Inferior parietal cortex (tissue), 1 donor: ENCODE measurements at regions not wholly inside any gene's neighbourhood (a gene's known extent, or its start where the extent isn't known, plus 50 kb on each side); places are given as distances from the start of the nearest gene placed in this dataset.
"Not testable (repeated sequence)": the region's sequence is repeated elsewhere in the genome, so short reads cannot be mapped to it uniquely, and the experiment has no call there.

ENCODE experiments used
- DNase-seq: peaks from one replicate; pipeline ENCODE4 v3.0.0-alpha.2; 2016; ENCODE audit errors: extremely low spot score

DNA sequence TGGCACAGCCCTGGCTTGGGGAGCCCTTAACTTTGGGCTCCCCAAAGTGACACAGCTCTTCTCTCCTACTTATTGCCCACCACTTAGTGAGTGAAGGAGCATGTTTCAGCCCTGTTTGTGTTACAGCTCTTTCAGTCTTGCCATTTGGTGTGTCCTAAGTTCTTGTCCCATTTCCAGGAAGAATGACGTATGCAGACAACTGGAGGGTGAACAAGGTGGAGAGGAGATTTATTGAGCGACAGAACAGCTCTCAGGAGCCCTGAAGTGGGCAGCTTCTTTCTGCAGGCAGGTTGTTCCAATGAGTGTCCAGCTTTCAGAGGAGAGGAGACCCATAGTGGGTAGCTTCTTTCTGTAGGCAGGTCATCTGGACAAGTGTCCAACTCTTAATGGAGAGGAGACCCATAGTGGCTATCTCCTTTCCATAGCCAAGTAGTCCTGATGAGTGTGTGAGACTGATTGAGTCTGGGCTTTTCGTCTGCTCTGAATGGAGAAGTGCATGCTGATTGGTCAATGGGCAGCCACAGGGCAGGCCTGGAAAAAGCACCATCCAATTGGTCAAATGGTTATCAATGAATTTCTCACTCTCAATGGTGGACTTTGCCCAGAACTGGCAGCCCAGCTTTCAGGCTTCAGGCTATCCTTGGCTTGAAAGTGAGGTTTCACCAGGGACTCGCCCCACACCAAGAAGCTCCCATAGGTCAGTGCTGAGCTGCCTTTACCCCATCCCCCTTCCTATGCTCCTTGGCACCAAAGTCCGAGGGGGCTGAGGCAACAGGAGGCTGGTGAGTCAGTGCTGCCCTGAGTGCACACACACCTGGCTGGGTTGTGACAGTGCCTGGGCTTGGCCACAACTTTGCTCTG, 688.2 kb downstream of the NYAP2 start:
- DNase-seq: no peak

DNA sequence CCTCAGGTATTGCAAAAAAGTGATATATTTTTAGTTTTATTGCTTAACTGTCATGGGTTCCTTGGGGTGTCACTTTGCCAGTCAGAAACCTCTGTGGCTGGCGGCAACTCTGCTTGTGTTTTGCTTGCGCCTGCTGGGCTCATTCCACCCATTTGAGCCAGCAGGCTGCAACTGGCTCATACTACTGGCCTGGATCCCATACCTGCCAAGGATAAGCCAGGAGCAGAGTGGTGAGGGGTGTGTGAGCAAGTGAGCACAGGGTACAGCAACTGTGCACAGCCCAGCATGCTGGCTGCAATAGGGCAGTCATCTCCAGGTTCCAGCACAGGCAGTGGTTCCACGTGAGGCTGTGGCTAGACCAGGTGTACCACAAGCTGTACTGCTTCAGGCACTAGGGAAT, 687.5 kb downstream of the NYAP2 start:
- DNase-seq: no peak

DNA sequence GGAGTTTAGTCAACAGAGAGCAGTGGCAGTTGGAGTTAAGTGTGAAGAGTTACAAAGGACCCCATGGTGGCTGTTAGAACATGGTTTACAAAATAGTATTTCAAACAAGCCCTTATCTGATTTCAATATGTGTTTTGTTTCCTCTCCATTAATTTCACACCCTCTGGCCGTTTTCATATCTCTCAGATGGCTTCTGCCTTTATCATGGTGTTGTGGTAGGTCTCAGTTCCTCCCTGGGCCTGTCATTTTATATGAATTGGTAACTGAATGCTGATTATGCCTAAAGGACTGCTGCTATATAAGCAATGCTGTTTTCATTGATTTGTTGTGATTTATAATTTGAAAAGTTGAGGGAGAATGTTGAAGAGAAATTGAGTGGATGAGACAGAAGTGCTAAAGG, 686.7 kb downstream of the NYAP2 start:
- DNase-seq: no peak

DNA sequence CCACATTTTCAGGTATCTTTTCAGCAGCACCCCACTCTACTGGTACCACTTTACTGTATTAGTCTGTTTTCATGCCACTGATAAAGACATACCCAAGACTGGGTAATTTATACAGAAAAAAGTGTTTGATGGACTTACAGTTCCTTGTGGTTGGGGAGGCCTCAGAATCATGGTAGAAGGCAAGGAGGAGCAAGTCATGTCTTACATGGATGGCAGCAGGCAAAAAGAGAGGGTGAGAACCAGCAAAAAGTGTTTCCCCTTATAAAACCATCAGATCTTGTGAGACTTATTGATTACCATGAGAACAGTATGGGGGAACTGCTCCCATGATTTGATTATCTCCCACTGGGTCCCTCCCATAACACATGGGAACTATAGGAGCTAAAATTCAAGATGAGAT, 685.9 kb downstream of the NYAP2 start:
- not testable (repeated sequence) for DNase-seq

DNA sequence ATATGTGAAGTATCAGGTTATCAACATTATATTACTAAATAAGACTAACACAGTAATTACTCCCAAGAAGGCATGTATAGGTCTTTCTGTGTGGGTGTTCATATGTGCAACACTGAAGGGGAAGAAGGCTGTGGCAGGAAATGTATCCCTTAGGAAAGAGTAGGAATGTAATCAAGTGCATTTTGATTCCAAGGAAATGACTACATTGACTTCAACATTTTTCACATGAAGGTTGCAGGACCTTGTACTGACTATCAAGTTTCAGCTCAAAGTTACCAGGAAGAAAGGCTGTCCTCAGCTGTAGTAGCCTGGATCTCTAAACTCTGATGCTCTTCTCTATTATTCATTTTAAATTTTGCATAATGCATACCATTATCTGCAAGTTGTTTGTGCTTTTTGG, 680.8 kb downstream of the NYAP2 start:
- DNase-seq: no peak

DNA sequence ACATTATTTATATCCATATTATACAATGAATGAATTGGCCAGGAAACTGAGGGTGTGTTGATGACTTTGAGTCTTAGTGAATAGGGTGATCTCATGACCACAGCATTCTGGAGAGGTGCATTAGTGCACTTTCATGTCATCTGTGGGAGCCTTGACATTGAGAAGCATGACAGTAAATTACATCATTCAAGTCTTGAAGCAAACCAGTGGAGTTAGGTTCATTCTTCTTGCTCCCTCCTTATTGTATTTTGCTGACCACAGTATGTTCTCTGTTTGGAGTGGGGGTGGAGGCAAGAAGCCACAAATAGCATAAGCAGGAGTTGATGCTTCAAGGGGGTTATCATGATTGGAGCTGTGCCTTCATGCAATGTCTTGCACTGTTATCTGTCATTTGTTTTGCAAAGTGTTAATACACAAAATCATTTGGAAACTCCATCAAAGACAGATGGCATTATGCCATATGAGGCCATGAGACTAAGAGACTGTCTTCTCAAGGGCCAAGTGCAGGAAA, 680.2 kb downstream of the NYAP2 start:
- no peak for DNase-seq

DNA sequence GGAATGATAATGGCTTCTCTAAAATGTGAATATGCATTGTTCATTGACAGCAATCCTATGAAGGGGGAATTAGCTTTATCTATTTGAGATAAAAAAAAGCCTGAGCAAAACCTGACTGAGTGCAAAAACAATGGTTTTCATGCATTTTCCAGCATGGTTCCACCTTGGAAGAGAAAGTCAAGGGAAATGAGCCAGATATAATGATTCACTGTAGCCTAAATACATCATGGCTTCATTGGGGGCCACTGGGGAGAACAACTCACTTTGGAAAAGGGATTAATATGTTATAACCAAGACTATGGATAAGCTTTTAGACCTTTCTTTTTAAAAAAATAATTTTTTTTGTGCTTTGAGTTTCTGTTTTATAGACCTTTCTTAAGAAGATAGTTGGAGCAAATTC, 679.7 kb downstream of the NYAP2 start:
- DNase-seq: no peak

DNA sequence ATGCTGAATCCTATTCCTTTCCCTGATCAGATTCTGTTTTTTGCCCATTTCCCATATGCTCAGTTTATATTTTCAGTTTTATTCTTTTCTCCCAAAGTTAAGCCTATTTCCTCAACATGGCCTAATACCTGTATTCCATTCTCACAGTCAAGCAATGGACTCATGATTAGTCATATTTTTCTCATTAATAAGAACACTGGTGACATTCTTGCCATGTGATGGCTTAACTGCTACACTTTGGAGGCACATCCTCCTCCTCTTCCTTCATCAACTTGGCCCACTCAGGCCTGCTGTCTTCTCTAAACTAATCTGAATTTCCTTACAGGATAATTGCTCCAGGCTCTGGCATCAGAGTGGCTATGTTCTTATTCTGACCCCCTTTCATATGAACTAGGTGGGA, 679.2 kb downstream of the NYAP2 start:
- DNase-seq: no peak

DNA sequence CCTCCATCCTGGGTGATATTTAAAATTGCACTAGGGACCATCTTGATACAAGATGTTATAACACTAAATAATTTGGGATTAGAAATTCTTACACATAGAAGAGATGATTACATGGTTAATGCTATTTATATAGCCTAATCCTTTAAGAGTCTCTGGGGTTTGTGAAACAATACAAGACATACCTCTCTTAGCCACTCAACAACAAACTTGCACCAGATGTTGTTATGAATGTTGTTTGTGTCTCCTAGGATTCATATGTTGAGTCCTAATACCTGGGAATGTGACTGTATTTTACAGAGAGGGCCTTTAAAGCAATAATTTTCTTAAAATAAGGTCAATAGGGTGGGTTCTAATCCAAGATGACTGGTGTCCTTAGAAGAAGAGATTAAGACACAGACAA, 678.3 kb downstream of the NYAP2 start:
- no peak for DNase-seq

DNA sequence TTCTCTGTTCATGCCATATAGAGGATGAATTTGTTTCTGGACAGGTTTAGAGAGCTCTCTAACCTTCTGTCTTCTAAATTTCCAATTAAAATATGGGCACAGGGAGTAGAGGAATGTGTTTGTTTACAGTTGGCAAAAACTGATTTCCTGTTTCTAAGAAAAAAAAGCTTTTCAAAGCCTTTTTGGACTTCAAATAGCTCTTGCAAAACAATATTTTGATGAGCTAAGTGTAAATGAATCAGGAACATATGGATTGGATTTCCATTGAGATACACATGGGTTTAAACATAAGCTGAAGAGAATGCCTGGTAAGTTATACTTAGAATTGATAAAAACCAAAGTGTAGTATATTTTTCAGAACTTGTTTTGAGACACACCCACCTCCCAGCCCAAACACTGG, 677.5 kb downstream of the NYAP2 start:
- DNase-seq: no peak

DNA sequence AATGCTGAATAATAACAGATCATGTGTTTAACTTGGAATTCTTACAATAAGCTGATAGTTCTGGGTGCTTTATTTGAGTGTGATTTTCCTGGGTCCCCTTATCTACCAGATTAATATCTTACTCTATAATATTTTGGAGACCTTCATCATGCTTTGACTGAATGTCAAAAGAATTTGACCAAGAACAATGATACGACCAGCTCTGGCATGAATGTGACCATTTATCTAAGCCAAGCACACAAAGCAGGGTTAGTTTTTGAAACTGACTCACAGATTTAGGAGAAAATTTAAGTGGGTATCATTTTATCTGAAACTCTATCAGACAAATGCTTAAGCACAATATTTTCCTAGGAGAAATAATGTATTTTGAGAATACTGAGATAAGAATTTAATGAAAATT, 677.0 kb downstream of the NYAP2 start:
- no peak for DNase-seq

DNA sequence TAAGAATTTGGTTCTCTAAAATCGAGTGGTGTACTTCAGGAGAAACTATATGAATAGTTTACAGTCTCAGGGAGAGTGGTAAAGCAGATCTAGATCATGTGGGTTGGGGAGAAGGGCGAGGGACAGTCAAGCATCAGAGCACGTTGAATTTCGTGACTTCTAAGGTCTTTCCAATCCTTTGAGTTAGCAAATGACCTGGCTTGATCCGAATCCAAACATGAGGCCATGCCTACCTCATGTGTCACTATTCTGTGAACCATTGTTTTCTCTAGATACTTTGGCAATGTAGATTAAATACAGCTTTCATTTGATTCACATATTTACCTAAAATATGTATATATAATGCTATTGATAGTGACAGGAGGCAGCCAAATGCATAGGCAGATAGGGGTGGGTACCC, 674.9 kb downstream of the NYAP2 start:
- DNase-seq: no peak

DNA sequence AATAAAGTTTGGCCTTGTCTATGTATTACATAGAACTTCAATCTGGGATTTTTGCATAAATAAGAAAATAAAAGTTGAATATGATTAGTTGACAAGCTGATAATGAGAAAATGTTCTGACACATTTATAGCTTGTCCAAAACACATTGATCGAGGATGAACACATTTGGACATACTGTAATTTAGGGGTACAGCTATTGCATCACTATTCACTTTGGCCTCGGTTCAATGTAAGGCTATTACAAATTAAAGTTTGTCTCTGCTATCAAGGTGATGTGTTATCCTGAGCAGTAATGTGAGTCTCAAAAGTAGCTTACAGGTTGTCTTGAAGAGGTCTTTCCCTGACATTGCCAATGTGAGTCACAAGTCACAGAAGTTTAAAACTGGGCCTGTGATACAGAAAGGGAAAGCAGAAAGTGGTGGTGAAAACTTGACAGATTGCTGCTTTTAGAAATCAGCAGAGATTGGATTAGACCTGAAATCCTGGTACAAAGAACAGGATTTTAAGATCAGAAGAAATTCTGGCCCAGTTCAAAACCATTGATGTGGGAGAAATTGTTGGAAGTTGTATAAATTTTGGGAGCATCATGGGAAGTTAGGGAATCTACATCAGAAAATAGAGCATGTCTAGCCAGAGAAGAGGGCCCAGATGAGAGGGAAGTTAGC, 674.1 kb downstream of the NYAP2 start:
- DNase-seq: no peak

DNA sequence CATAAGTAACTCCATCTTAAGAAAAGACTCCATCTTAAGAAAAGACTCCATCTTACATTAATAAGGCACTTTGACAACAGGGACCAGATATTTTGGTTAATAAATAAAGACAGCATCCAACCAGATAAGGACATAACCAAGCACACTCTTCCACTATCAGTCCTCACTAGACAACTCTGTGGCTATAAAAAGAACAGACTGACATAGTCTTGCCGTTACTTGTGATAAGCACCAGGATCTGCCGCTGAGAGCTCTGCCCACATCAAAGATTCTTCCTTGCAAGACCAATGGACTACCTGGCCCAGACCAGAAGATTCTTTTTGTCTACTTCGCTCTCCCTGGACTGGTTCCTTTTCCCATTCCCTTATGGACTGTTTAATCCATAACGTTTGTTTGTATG, 667.4 kb downstream of the NYAP2 start:
- no peak for DNase-seq

DNA sequence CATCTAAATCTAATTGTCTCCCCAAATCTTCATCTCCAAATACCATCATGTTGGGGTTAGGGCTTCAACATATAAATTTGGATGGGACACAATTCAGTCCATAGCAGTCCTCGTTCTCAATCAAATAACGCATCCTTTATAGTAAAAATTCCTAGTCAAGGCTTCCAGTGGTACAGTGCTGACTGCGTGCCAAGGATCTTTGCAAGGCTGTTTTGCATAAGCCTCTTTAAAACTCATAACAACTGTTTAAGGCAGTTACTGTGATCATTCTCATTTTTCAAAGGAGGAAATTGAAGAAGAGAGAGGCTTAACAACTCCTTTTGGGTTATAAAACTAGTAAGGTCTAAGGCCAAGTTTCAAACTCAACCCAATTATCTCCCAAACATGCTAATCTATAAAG, 666.9 kb downstream of the NYAP2 start:
- no peak for DNase-seq

DNA sequence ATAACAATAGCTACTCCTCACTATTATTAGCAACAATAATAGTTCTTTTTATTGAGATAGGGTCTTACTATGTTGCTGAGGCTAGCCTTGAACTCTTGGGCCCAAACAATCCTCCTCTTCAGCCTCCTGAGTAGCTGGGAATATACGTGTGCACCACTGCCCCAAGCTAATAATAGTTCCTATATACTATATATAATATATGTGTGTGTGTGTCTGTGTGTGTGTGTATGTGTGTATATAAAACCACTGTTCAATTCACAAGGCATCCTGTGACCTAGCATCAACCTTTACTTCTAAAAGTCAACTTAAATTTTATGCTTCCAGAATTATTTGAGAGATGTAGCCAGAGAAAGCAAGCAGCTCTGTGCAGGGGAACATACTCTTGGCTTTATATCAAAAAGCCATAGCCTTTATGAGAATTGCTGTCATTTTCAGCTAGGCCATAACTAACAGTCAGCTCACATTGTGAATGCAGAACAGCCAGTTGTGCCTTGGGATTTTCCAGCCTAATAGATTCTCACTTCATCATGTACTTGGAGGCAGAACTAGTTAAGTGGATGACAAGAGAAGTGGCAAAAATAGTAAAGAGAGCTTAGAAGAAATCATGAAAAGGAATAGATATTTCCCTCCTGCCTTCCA, 665.5 kb downstream of the NYAP2 start:
- DNase-seq: no peak

DNA sequence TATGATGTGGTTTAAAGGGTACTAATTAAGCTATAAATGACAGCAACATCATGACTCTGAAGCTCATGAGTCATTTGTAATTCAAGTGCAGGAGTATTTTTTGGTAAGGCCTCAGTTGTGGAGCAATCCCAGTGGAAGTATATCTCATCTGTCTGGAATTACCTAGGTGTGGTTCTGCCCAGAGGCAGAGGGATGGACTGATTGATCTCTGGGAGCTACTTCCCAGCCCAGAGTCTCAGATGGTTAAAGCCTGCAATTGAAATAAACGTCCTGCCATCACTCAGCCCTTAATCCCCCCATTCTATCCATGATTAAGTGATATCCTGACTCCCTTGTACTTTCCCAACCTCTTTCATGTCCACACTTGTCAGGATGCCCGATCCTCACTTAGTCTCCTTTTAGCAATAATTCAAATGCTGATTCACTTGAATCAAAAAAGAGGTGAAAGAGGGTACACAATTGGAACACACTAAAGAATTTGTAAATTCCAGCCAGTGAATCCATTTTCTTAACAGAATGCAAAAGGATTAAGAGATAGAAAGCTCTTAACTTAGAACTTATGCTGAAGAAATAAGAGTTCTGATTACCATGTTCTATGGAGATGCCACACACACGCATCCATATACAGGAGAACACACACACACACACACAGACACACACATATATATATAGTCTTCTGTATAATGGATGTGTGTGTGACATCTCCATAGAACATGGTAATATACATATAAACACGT, 664.4 kb downstream of the NYAP2 start:
- no peak for DNase-seq

DNA sequence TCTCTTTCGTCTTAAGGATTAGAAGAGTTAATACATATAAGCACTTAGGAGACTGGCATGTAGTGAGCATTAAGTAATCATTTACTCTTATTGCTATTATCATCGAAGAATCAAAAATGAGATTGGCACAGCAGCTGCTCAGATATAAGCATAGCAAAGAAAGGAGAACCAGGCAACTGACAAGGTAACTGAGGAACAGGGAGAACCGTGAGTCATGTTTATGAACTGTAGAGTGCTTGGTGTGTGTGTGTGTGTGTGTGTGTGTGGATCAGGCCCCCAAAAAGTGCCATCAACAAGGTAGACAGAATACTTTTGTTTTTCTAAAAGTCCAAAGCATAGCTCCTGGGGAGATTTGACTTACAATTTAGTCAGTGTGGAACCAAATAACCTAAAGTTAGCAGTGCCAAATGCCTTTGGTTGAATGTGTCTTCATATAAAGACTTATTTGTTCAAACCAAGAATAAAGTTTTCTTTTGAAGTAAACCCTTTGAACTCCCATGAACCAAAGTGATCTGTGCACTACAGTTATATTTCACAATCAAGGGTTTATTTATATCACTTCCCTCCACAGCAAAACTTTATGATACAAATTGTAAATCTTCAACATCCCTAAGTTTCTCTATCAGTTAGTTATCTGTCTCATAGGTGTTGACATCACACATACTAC, 660.6 kb downstream of the NYAP2 start:
- DNase-seq: no peak

DNA sequence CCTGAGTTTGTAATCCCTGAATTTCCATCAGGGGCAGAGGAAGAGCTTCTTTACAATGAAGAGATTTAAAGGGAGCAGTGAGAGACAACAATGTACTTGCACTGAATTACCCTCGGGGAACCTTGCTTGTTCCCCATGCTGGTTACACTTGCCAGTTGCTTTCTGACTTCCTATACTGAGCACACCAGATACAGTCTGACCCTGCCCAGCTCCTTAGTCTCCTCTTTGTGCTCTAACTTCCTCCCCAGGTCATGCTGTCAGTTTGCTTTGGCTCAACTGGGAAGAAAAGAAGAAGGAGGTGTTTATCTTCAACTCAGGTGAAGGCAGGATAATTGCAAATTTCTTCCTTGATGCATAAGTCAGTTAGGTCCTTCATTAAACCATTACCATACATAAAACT, 658.4 kb downstream of the NYAP2 start:
- DNase-seq: no peak

DNA sequence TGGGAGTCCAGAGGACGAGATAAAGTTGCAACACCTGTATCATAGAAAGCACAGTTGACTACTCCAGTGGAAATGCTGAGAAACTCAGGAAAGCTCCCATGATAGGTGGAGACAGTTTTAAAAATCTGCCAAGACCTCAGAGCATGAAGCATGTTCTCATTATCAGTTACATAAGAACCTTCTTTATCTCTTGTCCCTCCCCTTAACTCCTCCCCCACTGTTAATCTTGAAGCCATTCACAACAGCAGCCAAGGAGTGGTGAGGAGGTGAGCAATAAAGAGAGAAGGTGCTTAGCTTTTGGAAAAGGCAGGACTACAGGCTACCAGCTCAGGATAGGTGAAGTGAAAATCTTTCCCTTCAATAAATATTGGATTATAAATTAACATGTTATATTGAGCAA, 657.9 kb downstream of the NYAP2 start:
- no peak for DNase-seq

DNA sequence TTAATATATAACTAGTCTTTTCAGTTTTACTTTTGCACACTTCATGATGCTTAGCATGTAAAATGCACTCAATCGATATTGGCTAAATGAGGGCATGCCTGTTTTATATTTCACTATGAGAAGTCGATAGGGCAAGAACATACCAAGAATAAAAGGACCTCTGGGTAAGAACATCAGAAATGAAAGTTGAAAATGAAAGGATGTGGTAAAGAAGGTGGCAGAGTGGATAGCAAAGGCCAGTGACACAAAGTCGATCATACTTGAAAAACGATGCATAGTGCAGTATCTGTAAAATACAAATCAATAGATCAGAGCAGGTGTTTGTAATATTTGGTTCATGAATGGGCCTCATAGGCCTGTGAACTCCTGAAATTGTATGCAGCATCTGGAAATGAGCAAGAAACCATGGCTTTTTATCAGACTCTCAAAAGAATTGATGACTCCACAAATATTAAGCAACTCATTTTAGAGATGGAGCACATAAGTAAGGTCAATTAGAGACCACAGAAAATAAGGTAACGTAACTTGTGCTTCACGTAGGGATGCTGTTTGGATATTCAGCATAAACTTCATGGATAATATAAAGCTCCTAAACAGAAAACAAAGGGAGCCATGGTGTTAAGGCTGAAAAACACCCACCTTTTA, 653.4 kb downstream of the NYAP2 start:
- no peak for DNase-seq
